B cell (primary cell): ENCODE measurements at regions not wholly inside any gene's neighbourhood (a gene's known extent, or its start where the extent isn't known, plus 50 kb on each side); places are given as distances from the start of the nearest gene placed in this dataset.

Experiments used
- EZH2 ChIP-seq: IDR thresholded peaks from 2 replicates; pipeline ENCODE4 v1.6.1; 2012; ENCODE audit warnings: borderline replicate concordance, low read depth, mild to moderate bottlenecking, moderate library complexity, low read length; ENCODE audit not compliant: insufficient read depth, poor library complexity, severe bottlenecking
- TF ChIP-seq, protein P1 (sequence below): fragments of 200-600 bp; IDR thresholded peaks from one replicate; pipeline ENCODE4 v1.8.0; 2022; ENCODE audit warnings: antibody characterized with exemption, mild to moderate bottlenecking

GRCh38 chr20:48208176-48208575, 422.9 kb upstream of the SULF2 start:
- TF ChIP-seq, protein P1, sequence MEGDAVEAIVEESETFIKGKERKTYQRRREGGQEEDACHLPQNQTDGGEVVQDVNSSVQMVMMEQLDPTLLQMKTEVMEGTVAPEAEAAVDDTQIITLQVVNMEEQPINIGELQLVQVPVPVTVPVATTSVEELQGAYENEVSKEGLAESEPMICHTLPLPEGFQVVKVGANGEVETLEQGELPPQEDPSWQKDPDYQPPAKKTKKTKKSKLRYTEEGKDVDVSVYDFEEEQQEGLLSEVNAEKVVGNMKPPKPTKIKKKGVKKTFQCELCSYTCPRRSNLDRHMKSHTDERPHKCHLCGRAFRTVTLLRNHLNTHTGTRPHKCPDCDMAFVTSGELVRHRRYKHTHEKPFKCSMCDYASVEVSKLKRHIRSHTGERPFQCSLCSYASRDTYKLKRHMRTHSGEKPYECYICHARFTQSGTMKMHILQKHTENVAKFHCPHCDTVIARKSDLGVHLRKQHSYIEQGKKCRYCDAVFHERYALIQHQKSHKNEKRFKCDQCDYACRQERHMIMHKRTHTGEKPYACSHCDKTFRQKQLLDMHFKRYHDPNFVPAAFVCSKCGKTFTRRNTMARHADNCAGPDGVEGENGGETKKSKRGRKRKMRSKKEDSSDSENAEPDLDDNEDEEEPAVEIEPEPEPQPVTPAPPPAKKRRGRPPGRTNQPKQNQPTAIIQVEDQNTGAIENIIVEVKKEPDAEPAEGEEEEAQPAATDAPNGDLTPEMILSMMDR, result no peak
- TF ChIP-seq EZH2, result no peak
